ENCODE measurements at regions not wholly inside any gene's neighbourhood (a gene's known extent, or its start where the extent isn't known, plus 50 kb on each side); places are given as distances from the start of the nearest gene placed in this dataset.
"Not testable (repeated sequence)": the region's sequence is repeated elsewhere in the genome, so short reads cannot be mapped to it uniquely, and the experiment has no call there.

DNA sequence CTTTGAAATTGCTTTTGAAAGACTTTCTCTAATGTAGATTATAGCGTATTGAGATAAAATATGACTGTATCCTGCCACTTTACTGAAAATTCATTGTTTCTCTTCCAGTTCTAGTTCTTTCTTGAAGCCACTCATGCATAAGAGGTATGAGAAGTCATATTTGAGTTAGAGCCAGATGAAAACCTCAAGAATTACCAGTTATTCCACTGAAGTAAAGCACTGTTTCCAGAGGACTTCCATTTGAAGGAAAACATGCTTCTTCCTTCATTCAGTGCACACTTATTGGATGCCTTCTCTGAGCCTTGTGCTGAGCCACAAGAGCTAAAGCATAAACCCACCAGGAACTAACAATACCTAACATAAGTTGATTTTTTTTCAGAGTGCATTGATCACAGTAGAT lies 513.4 kb downstream of the ZNF385D start:
- no peak for DNase-seq

DNA sequence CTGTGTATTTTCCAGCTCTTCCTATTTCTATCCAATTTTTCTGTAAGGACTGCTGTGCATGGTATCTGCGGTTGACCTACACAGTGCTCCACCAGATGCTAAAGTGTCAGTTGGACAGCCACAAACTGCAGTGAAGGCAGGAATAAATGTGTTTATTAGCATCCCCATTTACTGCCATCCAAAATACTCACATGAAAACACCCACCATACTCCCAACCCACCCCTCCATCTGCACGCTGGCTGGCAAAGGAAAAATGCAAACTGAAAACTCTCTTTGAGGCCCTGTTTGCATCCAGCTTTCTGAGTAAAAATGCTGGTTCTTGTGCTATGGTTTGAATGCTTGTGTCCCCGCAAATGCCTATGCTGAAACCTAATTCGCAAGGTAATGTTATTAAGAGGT lies 515.5 kb downstream of the ZNF385D start:
- DNase-seq = no peak

DNA sequence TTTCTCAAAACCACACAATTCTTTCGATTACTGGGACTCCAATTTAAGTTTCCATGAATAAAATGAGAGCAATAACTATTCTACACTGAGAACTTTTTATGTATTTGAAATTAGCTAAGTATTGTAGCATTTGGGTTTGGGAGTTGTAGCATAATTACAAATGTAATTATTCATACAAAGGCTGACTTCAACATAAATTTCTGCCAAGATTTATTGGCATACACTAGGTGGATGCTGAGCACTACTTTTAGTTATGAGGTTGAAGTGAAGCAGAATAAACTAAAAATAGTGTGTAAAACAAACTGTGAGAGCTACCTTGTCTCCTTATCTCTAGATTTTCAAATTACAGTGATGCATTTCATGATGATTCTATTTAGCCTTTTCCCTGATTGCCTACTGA lies 516.1 kb downstream of the ZNF385D start:
- DNase-seq = no peak

DNA sequence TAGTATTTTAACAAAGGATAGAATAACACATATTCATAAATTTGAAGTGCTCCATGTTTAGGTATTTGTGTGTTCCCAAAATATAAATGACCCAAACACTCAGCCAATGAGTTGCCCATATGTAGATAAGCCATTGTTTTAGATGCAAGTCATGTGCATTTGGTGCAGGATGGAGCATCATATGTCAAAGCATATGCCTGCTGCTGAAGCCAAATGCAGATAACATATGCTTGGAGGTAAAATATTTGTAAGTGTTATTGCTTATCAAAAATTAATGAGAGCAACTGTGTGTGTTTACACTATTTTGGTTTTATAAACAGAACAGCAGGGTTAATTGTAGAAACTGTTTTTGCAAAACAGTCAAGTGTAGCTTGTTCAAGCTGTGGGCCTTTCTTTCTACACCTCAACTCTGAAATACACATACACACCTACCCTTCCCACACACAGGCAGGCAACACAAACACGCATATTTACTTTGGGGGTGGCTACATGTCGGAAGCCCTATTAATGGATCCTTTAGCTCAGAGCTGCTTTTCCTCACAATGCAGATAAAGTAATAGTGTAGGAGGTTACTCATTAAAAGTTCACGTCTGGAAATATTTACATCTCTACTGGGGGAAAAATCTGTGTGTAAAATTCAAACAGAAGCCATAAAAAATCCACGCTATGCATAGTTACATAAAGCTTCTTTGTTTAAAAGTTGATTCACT lies 521.4 kb downstream of the ZNF385D start:
- no peak for DNase-seq

DNA sequence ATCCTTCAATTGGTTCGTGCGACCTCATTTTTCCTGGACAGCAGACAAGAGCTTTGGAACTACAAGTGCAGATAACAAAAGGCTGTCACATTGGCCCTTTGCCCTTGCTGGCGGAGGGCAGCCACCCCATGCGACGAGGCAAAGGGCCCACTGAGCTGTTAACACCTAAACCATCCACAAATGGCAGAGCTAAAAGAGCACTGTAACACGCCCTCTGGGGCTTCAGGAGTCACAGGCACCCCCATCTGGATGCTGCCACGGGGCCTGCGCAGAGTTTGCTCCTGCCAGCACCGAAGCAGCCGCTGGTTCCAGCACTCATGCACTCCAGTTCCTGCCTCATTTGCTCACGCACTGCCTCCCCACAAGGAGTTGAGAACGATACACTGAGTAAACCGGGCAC lies 524.9 kb downstream of the ZNF385D start:
- DNase-seq = no peak

DNA sequence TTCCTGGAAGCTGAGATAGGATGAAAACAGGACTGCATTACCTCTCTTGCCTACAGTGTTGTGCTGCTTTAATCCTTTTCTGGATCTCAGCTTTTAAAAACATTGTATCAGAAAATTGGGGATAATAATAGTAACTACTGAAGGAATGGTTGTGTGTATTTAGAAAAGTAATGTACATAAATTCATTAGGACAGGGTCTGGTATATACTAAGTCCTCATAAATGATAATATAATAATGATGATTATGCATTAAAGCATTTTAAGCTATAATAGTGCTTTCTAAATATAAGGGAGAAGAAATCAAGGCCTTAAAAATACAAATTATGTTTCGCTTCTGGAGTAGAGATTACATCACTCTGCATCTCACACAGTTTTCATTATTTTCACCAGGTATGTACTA lies 530.1 kb downstream of the ZNF385D start:
- no peak for DNase-seq

DNA sequence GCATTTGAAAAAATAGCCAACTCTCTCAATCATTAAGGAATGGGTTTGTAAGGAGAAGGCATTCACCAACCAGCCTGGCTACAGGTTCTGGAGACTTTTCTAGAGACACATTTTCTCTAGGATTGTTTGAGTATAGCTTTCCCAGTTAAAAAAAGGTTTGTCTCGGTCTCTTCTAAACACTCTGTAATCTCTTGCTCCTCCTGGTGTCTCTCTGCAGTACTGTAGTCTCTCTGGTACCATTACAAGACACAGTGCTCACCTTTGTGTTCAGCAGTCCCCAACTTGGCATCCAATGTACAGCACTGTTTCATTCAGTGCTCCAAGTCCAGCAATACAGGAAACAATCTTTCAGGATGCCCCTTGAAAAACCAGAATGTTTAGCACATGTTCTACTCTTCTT lies 534.4 kb downstream of the ZNF385D start:
- DNase-seq = no peak

DNA sequence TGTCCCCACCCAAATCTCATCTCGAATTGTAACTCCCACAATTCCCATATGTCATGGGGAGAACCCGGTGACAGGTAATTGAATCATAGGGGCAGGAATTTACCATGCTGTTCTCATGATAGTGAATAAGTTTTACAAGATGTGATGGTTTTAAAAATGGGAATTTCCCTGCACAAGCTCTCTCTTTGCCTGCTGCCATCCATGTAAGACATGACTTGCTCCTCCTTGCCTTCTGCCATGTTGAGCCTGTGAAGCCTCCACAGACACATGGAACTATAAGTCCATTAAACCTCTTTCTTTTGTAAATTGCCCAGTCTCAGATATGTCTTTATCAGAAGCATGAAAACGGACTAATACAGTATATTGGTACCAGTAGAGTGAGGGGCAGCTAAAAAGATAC lies 546.9 kb downstream of the ZNF385D start:
- DNase-seq = not testable (repeated sequence)

DNA sequence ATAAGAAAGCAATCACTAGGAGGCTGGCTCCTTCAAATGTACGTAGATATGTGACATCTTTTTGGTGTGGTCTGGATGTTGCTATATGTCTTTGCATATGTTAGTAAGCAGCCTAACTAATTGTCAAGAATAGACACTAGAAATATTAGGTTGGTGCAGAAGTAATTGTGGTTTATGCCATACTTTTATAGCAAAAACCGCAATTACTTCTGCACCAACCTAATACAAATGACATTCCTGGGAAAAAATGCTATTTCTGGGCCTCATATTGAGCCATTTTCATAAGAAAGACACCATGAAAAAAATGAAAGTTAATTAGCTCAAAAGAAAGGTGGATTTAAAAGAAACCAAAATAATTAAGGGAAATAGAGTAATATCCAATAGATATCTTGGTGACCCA lies 555.8 kb downstream of the ZNF385D start:
- no peak for DNase-seq

DNA sequence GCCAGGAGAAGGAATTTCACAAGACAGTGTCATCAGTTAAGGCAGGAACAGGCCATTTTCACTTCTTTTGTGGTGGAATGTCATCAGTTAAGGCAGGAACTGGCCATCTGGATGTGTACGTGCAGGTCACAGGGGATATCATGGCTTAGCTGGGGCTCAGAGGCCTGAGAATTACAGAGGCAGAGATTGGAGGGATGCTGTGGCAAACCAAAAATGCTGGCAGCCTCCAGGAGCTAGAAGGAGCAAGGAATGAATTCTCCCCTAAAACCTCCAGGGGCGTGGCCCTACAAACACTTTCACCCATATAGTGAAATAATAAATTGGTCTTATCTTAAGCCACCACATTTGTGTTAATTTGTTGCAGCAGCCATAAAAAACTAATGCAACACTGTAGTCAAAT lies 557.0 kb downstream of the ZNF385D start:
- DNase-seq = not testable (repeated sequence)

DNA sequence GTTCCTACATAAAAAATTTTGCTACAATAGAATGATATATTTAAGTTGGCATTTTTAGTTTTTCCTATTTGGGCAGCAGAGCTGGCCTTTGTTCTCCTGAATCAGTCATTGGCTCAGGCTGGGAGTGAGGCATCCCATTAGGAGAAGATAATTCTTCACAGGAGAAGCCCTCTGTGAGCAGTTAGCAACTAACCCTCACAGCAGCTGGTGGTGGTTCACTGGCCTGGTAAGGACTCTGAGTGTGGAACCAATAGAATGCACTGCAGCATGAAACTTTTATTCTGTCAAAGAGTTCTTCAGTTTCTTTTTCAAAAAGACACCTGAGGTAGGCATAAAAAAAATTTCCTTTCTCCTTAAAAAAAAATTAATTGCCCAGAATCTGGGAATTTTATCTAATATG lies 562.6 kb downstream of the ZNF385D start:
- DNase-seq = no peak

DNA sequence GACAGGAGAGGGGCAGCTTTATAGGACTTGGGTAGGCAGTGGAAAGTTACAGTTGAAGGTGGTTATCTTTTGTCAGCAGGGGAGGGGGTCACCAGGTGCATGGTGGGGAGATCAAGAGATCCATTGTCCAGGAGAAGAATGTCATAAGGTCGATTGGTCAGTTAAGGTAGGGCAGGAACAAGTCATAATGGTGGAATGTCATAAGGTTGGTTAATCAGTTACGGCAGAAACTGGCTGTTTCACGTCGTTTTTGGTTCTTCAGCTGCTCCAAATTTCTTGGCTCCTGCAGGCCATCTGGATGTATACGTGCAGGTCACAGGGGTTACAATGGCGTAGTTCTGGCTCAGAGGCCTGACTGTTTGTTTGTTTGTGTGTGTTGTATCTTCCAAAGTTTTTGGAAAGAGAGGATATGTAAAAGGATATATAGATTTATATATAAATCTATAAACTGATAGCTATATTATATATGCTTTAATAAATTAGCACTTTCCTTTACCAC lies 565.1 kb downstream of the ZNF385D start:
- DNase-seq = no peak

DNA sequence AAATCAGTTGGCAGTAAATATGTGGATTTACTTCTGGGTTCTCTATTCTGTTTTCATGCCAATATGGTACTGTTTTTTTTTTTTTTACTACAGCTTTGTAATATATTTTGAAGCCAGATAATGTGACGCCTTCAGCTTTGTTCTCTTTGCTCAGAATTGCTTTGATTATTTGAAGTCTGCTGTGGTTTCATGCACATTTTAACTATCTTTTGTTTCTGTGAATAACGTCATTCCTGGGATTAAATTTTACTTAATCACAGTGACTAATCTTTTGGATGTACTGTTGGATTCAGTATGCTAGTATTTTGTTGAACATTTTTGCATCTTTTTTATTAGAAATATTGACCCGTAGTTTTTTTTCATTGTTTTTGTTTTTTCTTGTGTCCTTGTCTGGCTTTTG lies 576.5 kb downstream of the ZNF385D start:
- no peak for DNase-seq

DNA sequence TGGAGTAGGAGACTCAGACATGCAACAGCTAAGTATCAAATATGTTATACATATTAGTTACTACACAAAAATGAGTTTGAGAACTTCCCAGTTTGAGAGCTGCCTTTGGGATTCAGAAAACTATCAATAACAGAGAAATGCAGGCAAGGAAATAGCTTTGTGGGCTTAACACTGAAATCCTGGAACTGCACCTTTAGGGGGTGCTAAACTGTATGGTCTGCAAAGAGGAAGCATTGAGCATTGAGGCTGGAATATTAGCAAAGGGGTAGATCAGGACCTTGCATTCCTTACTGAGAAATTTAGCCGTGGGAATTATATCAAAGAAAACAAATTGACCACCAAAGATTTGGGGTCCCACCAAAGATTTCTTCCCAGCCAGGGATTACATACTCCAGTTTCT lies 580.0 kb downstream of the ZNF385D start:
- no peak for DNase-seq

DNA sequence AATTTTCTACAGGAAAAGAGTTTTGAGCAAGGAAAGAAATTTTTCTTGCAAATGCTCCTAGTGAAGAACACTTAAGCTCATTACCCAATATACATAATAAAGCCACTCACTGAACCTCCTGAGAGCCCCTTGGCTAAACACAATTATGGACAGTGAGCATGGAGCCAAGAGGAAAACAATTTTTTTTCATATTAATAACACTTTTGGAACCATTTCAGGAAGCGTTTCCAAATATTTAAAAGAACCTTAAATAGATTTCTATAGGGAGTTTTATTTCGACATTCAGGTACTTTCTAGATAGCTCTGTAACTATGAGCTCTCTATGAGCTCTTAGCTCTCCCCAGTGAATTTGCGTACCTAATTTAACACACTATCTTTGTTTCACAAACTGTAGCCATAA lies 581.1 kb downstream of the ZNF385D start:
- no peak for DNase-seq

DNA sequence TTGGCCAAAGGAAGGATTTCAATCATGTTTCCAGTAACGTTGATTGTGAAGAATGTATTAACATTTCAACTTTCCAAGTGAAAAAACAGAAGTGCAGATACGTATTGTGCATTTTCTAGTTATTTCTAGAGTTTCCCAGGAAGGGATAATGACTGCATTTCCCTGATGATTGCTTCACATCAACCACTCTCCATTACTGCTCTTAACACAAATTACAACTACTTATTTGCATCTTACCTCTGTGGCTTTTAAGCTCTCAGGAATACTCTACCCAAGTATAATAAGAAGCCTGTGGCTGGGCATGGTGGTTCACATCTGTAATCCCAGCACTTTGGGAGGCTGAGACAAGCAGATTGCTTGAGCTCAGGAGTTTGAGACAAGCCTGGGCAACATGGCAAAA lies 582.5 kb downstream of the ZNF385D start:
- no peak for DNase-seq

DNA sequence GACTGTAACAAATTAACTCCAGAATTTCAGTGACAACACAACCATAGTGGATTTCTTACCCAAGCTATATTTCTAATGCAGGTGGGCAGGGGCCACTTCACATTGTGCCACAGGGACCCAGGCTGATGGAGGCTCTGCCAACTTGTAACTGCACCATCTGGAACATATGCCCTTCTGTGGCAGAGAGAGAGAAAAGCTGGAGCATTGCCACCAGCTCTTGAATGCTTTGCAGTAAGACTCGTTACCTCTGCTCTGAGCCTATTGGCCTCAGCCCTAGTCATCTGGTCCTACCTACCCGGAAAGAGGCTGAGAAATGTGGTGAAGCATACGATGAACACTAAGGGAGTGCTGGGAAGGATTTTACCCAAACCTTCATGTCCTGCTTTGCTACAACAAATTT lies 587.1 kb downstream of the ZNF385D start:
- DNase-seq = no peak

DNA sequence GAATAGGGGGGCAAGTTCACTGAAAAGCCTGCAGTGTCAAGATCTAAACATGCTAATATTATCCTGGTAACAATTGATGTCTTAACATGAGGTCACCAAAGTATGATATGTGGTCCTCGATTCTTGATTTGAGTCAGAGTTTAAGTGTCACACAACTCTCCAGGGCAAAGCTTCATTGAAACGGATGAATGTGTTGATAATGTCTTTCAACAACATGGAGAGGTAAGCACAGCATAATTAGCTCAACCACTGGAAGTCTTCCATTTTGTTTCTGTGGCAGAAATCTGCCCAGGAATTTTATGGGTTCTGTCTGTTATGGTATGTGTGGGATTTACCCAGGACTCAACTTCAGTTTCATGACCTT lies 591.5 kb downstream of the ZNF385D start:
- no peak for DNase-seq

DNA sequence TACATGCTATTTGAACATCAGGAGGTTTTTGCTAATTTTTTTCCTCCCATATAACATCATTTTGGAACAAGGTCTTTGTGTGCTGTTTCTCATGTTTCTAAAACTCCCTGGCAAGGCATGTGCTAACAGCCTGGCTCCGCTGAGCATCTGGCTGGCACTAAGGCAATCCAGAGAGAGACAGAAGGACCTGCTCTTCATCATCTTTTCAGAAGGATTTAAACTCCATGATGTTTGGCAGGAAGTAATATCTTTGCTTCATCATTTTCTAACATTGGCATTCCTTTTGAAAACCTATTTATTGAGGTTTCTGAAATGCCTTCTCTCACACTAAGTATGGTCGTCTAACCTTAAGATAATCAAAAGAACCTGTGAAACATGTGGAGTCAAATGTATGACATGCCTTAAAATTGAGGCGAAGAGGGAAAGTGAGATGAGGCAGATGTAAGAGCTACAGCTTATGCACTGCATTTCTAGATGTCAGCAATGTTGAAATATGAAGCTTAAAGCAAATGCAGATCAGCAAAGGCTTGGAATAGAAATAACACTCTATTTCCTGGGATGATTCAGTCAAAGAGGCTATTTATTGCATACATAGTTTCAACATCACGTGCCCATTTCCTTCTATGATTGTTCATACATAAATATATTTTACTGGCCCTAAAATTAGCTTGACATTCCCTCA lies 592.0 kb downstream of the ZNF385D start:
- no peak for DNase-seq

DNA sequence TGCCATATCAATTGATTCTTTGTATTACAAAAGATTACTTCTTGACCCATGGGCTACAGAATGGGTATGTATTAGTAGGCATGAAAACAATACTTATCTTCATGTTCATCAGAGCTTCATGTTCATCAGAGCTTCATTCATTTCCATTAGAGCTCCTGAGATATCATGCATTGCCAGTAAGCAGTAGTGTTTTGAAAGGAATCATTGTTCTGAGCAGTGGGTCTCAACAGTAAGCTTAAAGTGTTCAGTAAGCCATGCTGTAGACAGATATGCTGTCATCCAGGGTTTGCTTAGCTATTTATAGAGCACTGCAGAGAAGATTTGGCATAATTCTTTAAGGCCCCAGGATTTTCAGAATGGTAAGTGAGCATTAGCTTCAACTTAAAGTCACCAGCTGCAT lies 596.1 kb downstream of the ZNF385D start:
- DNase-seq = no peak

DNA sequence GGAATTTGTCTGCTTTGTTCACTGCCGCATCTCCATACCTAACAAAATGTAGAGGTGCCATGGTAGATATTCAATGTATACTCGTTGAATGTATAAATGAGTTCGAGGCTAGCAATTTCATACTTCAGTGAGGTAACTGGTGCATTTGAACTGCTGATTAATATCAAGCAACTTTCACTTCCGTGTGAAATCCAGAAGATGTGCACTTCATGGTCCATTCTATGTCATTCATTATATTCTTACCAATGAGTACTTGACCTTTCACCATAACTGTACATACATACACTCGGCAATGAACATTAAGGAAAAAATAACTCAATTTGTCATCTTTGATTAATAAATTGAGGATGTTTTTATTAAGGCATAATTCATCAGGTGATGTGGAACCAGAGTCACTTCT lies 598.5 kb downstream of the ZNF385D start:
- no peak for DNase-seq

DNA sequence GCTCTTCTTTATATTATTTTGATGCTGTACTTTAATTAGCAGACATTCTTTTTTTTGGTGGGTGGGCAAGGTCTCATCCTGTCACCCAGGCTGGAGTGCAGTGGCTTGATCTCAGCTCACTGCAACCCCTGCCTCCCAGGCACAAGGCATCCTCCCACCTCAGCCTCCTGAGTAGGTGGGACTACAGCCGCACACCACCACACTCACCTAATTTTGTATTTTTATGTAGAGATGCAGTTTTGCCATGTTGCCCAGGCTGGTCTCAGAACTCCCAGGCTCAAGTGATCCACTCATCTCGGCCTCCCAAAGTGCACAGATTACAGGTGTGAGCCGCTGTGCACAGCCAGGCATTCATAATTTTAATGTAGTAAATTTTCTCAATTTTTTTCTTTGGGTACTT lies 608.1 kb downstream of the ZNF385D start:
- no peak for DNase-seq

DNA sequence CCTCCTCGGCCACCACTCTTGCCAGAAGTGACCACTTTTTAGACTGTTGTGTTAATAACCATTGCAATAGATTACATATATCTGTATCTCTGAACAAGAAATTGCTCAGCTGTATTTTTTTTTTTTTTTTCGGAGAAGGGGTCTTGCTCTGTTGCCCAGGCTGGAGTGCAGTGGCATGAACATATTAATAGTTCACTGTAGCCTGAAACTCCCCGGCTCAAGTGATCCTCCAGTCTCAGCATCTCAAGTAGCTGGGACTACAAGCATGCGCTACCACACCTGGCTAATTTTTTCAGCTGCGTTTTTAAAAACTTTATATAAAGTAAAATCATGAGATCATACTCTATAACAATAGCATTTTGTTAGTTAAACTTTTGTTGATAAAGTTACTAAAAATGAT lies 609.0 kb downstream of the ZNF385D start:
- no peak for DNase-seq

DNA sequence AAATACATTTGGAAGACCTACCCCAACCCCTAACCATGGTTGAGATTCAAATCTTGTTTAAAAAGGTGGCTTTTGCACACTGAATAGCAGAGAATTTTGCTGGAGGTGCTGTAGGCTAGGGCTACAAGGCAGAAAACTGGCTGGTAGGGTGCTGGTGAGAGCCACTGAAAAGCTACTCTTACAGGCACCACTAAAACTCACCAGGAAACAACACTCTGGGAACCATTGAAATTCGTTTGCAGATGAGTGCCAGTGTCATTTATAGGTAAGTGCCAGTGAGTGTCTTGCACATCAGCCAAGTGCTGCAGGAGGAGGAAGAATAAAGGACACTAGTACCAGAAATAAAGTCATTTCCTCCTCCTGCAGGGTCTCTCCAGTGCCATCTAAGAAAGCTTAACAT lies 610.2 kb downstream of the ZNF385D start:
- no peak for DNase-seq

DNA sequence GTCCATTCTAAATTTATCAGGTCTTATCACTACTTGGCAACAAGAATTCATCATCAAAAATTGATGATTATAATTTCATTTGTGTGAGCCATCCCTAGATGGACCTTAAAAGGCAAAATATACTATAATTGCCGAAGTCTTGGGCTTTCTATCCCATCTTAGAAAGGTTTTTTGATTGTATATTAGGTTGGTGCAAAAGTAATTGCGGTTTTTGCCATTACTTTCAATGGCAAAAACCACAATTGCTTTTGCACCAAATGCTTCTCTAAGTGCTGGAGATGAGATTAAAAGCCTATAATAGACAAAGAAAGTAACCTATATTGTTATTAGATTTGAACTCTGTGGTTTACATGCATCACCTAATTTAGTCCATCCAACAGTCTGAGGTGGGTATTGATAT lies 612.9 kb downstream of the ZNF385D start:
- no peak for DNase-seq
